Endothelial cell of umbilical vein (primary cell): ENCODE measurements at regions not wholly inside any gene's neighbourhood (a gene's known extent, or its start where the extent isn't known, plus 50 kb on each side); places are given as distances from the start of the nearest gene placed in this dataset.

Experiments used
- BruUV-seq: library from RNA; stranded (reverse); fragments of 400-500 nt; replicated peaks from 2 replicates; lab custom pipeline; 2021; lab: Mats Ljungman, UMichigan
- CTCF ChIA-PET: fragments of 300-600, 350-600 bp; sonication (Branson Sonifier 250); formaldehyde crosslinking; loops from one replicate; lab custom pipeline; 2021; ENCODE audit warnings: antibody characterized with exemption, inconsistent platforms; lab: Charles Lee
- POLR2A ChIA-PET: fragments of 300-600, 350-600 bp; sonication (Branson Sonifier 250); formaldehyde crosslinking; loops from one replicate; lab custom pipeline; 2021; ENCODE audit warnings: antibody characterized with exemption, inconsistent platforms; lab: Charles Lee
- DNase-seq: peaks from one replicate; pipeline ENCODE4 v3.0.0-alpha.2; 2011; ENCODE audit warnings: low read depth, low spot score
- FAIRE-seq: peaks from 2 replicates; lab custom pipeline; 2011; peaks lifted over from hg19 to GRCh38; lab: Jason Lieb, UNC
- H2AFZ ChIP-seq: 2 replicates; pipeline ENCODE4 v1.6.0; 2012; ENCODE audit warnings: low read depth, low read length, control low read depth, inconsistent platforms
- H3K27ac ChIP-seq: 2 replicates; pipeline ENCODE4 v1.5.1; 2011; ENCODE audit warnings: low read depth, mild to moderate bottlenecking, control low read depth, low read length, moderate library complexity; ENCODE audit not compliant: insufficient read depth
- H3K27me3 ChIP-seq, 2 experiments: 2 replicates each; pipeline versions ENCODE4 v1.6.0 to v1.6.1; 2011; ENCODE audit warnings: low read length in 2 of 2, mixed read lengths in 1 of 2; ENCODE audit not compliant: control insufficient read depth in 2 of 2, insufficient read depth in 2 of 2
- H3K36me3 ChIP-seq, 2 experiments: 2 replicates in 1 of 2; 3 replicates in 1 of 2; pipeline ENCODE4 v1.5.1; 2011; ENCODE audit warnings: low read length in 2 of 2, mild to moderate bottlenecking in 1 of 2, moderate library complexity in 1 of 2; ENCODE audit not compliant: control insufficient read depth in 2 of 2, insufficient read depth in 2 of 2; ENCODE audit errors: extremely low read depth in 1 of 2
- H3K4me1 ChIP-seq: 3 replicates; pipeline ENCODE4 v1.5.1; 2011; ENCODE audit warnings: mild to moderate bottlenecking, low read length; ENCODE audit not compliant: control insufficient read depth, insufficient read depth; ENCODE audit errors: extremely low read depth
- H3K4me2 ChIP-seq: 2 replicates; pipeline ENCODE4 v1.6.1; 2011; ENCODE audit warnings: low read length, control low read depth, mixed read lengths; ENCODE audit not compliant: insufficient read depth
- H3K4me3 ChIP-seq, 3 experiments: fragments of 200-600 bp in 1 of 3; sonication (generic), shearing (Covaris generic) in 1 of 3; replicated peaks in 1 of 3; 2 replicates each; pipeline ENCODE4 v1.5.1; 2011 to 2016; ENCODE audit warnings: control low read depth in 3 of 3, low read length in 3 of 3, mild to moderate bottlenecking in 2 of 3, inconsistent platforms in 1 of 3, low read depth in 1 of 3, moderate library complexity in 1 of 3; ENCODE audit not compliant: insufficient read depth in 1 of 3
- H3K79me2 ChIP-seq: 2 replicates; pipeline ENCODE4 v1.6.0; 2012; ENCODE audit warnings: low read length, inconsistent platforms; ENCODE audit not compliant: control insufficient read depth, insufficient read depth
- H3K9ac ChIP-seq: replicated peaks from 2 replicates; pipeline ENCODE3; 2011; ENCODE audit warnings: low read length, control low read depth; ENCODE audit not compliant: insufficient read depth; ENCODE audit errors: extremely low read depth
- H3K9me1 ChIP-seq: replicated peaks from 3 replicates; pipeline ENCODE4 v1.6.0; 2011; ENCODE audit warnings: mild to moderate bottlenecking, low read length; ENCODE audit not compliant: control insufficient read depth, insufficient read depth; ENCODE audit errors: extremely low read depth
- H3K9me3 ChIP-seq: replicated peaks from 2 replicates; pipeline ENCODE4 v1.5.1; 2012; ENCODE audit warnings: low read length, inconsistent platforms; ENCODE audit not compliant: control insufficient read depth, insufficient read depth
- H4K20me1 ChIP-seq: replicated peaks from 2 replicates; pipeline ENCODE3; 2011; ENCODE audit warnings: mild to moderate bottlenecking, low read length; ENCODE audit not compliant: control insufficient read depth, insufficient read depth; ENCODE audit errors: extremely low read depth
- CTCF ChIP-seq, 2 donors: IDR thresholded peaks; 1 replicate in 1 of 2; 2 replicates in 1 of 2; pipeline ENCODE4 v1.5.1; 2011; ENCODE audit warnings: low read length in 2 of 2, mild to moderate bottlenecking in 2 of 2, moderate library complexity in 2 of 2, control low read depth in 1 of 2, inconsistent platforms in 1 of 2, low read depth in 1 of 2; ENCODE audit not compliant: insufficient read depth in 1 of 2; ENCODE audit errors: extremely low read depth in 1 of 2
- EZH2 ChIP-seq: IDR thresholded peaks from 2 replicates; pipeline ENCODE4 v1.6.1; 2012; ENCODE audit warnings: borderline replicate concordance, low read depth, mild to moderate bottlenecking, moderate library complexity, low read length, inconsistent platforms; ENCODE audit not compliant: severe bottlenecking
- FOS ChIP-seq: IDR thresholded peaks from 2 replicates; pipeline ENCODE4 v1.6.1; 2011; ENCODE audit warnings: mild to moderate bottlenecking, low read length, moderate library complexity, borderline replicate concordance; ENCODE audit not compliant: insufficient read depth
- GATA2 ChIP-seq: IDR thresholded peaks from 2 replicates; pipeline ENCODE4 v1.7.0; 2011; ENCODE audit warnings: low read depth, mild to moderate bottlenecking, moderate library complexity, mixed read lengths, low read length; ENCODE audit not compliant: insufficient read length, insufficient read depth
- JUN ChIP-seq: IDR thresholded peaks from 2 replicates; pipeline ENCODE4 v1.6.1; 2011; ENCODE audit warnings: borderline replicate concordance, low read depth; ENCODE audit not compliant: insufficient read length, insufficient read depth
- MAX ChIP-seq: IDR thresholded peaks from 2 replicates; pipeline ENCODE4 v1.6.1; 2011; ENCODE audit not compliant: insufficient read depth, insufficient read length
- MYC ChIP-seq: IDR thresholded peaks from one replicate; pipeline ENCODE4 v1.6.1; 2011; ENCODE audit warnings: mild to moderate bottlenecking, low read depth, low read length
- POLR2A ChIP-seq: IDR thresholded peaks from 2 replicates; pipeline ENCODE4 v1.6.1; 2012; ENCODE audit warnings: low read depth, mild to moderate bottlenecking, control low read depth, low read length
- POLR2AphosphoS5 ChIP-seq: IDR thresholded peaks from 2 replicates; pipeline ENCODE4 v1.6.1; 2012; ENCODE audit warnings: low read depth, mild to moderate bottlenecking, control low read depth, low read length, moderate library complexity; ENCODE audit not compliant: insufficient read depth
- dilution Hi-C: fragments of 300-500 bp; cut with MboI; formaldehyde crosslinking; loops from one replicate; pipeline ENCODE4 v1.15.0; 2019; ENCODE audit warnings: low sequenced_read_pairs; ENCODE audit not compliant: extremely low pct_ligation_motif_present
- intact Hi-C: fragments of 100-400 bp; cut with micrococcal nuclease; formaldehyde crosslinking; loops from one replicate; pipeline ENCODE4 v1.10.0; 2022

- ChIA-PET CTCF (no interaction called here), POLR2A (no interaction called here)
- no peak for FAIRE-seq
- no peaks in the 10 kb centered on the region for H4K20me1 ChIP-seq
- no peaks in the 10 kb centered on the region for H3K9me1 ChIP-seq
- no peak for TF ChIP-seq GATA2
- no peak for TF ChIP-seq MYC
- no peak for TF ChIP-seq POLR2AphosphoS5
- TF ChIP-seq EZH2 = no peak
- TF ChIP-seq MAX = no peak
- no peak for TF ChIP-seq FOS
- no peak for TF ChIP-seq JUN
- no peak for TF ChIP-seq CTCF (IDR thresholded peaks at IDR 0.05; ENCODE audit: extremely low read depth in 1 of 2, insufficient read depth in 1 of 2, low read depth in 1 of 2, low read length in 2 of 2)
- no peak for TF ChIP-seq POLR2A
- dilution Hi-C loops (no loop called here), intact Hi-C loops (no loop called here)
- no peak overlapping the region for H3K27ac ChIP-seq
- H2AFZ ChIP-seq = no peak overlapping the region
- H3K27me3 ChIP-seq = no peaks in the 10 kb centered on the region
- H3K4me2 ChIP-seq = no peak overlapping the region
- BruUV-seq = no TSS peak
- DNase-seq = no peak
- no peaks in the 10 kb centered on the region for H3K79me2 ChIP-seq
- no peak overlapping the region for H3K4me3 ChIP-seq
- no peaks in the 10 kb centered on the region for H3K4me1 ChIP-seq
- no peaks in the 10 kb centered on the region for H3K9me3 ChIP-seq
- H3K9ac ChIP-seq = no peak overlapping the region
- no peaks in the 10 kb centered on the region for H3K36me3 ChIP-seq
Measured at GRCh38 chr3:29079358-29079757, 201.5 kb upstream of the RBMS3 start.
